ENCODE measurements at regions not wholly inside any gene's neighbourhood (a gene's known extent, or its start where the extent isn't known, plus 50 kb on each side); places are given as distances from the start of the nearest gene placed in this dataset.

- no peak for TF ChIP-seq CTCF (IDR thresholded peaks at IDR 0.05; ENCODE audit: low read depth, low read length, missing input control)
- no peak for TF ChIP-seq JUND (IDR thresholded peaks at IDR 0.05)
These were observed 67.1 kb upstream of the PGBD5 start for GRCh38 chr1:230493264-230493663.
